ENCODE measurements at regions not wholly inside any gene's neighbourhood (a gene's known extent, or its start where the extent isn't known, plus 50 kb on each side); places are given as distances from the start of the nearest gene placed in this dataset.
"Not testable (repeated sequence)": the region's sequence is repeated elsewhere in the genome, so short reads cannot be mapped to it uniquely, and the experiment has no call there.

DNA sequence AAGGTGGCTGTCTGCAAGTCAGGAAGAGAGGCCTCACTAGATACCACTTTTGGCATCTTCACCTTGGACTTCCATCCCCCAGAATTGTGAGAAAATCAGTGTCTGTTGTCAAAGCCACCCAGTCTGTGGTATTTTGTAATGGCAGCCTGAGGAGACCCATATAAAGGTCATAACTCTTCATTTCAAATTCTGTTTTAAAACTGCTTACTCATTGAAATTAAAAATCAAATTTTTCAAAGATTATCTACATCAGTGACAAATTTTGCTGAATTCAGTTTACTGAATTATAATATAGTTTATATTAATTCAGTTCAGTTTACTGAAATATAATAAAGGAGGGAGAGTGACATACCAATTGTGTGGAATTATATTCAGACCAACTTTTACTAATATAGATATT lies 133.1 kb upstream of the IL15 start:
- no peak for FAIRE-seq

DNA sequence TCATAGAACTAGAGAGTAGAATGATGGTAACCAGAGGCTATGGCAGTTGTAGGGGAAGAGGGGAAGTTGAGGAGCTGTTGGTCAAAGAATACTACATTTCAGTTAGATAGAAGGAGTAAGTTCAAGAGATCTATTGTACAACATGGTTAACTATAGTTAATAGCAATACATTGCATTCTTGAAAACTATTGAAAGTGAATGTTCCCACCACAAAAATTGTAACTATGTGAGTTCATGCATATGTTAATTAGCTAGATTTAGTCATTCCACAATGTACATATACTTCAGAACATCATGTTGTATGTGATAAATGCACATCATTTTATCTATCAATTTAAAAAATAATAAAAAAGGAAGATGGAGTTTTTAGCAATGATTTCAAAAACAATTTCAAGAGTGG lies 125.3 kb upstream of the IL15 start:
- FAIRE-seq (no peak), DNase-seq (ENCODE audit: low spot score in 2 of 2) (no peak)

More for the DNA sequence above, 133.1 kb upstream of the IL15 start:
- no peak for DNase-seq (ENCODE audit: low spot score in 2 of 2)

DNA sequence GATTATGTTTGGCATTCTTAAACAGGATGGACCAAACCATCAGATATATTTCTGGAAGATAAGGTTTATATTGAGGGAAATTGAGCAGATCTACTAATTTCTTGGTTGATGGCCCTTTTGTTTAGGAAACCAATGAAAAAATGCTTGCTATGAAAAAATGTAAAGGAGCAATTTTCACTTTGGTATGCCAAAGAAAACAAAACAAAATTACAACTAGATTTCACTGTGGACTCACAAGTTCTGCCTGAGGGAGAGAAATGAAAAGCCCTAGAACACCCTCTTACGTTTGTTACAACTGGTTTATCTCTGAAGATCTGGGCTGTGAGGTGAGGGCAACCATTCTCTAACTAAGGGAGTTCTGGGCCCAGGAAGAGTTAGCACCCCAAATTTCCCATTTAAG lies 122.5 kb upstream of the IL15 start:
- FAIRE-seq = no peak
- DNase-seq (ENCODE audit: low spot score in 2 of 2) = no peak

DNA sequence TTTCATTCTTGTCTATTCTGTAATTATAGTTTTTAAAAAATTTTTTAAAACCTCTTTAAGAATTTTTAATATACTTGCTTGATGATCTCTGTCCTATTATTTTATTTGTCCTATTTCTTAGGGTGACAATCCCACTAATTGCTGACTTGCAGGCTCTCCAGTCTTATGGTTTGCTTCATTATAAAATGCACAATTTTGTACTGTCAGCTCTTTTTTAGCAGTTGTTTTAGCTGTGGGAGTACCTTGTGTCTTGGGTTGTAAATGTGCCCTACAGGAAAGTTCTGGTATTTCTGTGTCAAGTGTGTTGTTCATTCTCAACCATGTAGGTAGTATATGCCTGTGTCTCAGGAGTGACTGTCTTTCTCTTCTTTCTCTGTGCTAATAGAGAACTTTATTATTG lies 118.2 kb upstream of the IL15 start:
- DNase-seq (ENCODE audit: low spot score in 2 of 2) (no peak), FAIRE-seq (no peak)

DNA sequence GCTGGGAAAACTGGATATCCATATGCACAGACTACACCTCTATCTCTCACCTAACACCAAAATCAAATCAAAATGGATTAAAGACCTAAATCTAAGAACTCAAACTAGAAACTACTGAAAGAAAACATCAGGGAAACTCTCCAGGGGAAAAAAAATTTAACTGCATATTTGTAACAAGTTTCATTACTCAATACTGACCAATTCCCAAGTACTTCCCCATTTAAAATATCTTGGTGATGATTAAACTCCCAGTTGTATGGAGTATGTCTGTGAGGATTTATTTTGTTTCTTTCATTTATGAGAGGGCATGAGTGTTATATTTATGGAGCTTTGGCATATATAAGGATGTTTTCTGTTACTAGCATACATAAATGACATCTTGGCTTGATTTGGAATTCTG lies 112.3 kb upstream of the IL15 start:
- no peak for FAIRE-seq

DNA sequence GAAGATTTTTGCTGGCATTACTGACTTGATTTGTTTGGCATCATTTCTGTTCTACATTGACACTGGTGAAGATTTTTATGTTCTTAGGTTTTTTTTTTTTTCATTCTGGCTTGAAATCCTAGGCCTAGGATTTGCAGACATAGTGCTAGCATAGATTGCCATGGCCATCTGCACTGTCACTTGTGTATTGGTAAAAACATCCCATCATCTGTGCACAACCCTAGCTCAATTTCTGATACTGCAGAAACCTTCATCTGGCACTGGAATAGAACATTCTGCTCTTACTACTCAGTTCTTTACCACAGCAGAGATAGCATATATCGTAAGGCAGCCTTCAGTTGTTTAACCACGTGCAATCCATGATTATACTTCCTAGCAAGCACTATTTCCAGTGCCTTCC lies 111.5 kb upstream of the IL15 start:
- DNase-seq (ENCODE audit: low spot score in 2 of 2) = no peak
- FAIRE-seq = no peak

More for the DNA sequence above, 112.3 kb upstream of the IL15 start:
- DNase-seq (ENCODE audit: low spot score in 2 of 2) = no peak

DNA sequence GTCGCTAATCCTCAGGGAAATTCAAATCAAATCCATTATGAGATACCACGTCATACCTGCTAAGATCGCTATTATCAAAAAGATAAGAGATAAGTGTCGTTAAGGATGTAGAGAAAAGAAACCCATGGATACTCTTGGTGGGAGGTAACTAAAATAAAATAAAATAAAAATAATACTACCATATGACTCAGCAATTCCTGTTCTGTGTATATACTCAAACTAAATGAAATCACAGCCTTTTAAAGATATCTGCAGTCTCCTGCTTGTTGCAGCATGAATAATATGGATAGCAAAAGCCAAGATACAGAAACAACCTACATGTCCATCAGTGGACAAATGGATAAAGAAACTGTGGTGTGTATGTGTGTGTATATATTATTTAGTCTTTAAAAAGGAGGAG lies 105.8 kb upstream of the IL15 start:
- no peak for FAIRE-seq

DNA sequence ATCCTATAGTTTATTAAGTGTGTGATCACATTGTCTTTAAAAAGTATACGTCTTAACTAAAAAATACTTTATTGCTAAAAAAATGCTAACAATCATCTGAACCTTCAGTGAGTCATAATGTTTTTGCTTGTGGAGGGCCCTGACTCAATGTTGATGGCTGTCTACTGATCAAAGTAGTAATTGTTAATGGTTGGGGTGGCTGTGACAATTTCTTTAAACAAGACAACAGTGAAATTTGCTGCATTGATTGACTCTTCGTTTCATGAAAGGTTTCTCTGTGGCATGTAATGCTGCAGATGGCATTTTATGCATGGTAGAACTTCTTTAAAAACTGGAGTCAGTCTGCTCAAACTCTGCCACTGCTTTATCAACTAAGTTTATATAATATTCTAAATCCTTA lies 101.4 kb upstream of the IL15 start:
- FAIRE-seq (no peak), DNase-seq (ENCODE audit: low spot score in 2 of 2) (no peak)

More for the DNA sequence above, 105.8 kb upstream of the IL15 start:
- DNase-seq (ENCODE audit: low spot score in 2 of 2) = no peak

DNA sequence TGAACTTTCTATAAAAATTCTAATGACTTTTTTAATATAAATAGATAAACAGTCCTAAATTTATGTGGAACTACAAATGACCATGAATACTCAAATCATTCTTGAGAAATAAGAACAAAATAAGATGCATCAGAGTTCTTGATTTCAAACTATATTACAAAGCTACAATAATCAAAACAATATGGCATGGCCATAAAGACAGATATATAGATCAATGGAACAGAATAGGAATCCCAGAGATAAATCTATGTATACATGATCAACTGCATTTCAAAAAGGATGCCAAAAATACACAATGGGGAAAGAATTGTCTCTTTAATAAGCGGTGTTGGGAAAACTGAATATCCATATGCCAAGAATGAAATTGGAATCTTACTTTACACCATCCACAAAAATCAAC lies 98.4 kb upstream of the IL15 start:
- FAIRE-seq = no peak
- no peak for DNase-seq (ENCODE audit: low spot score in 2 of 2)

DNA sequence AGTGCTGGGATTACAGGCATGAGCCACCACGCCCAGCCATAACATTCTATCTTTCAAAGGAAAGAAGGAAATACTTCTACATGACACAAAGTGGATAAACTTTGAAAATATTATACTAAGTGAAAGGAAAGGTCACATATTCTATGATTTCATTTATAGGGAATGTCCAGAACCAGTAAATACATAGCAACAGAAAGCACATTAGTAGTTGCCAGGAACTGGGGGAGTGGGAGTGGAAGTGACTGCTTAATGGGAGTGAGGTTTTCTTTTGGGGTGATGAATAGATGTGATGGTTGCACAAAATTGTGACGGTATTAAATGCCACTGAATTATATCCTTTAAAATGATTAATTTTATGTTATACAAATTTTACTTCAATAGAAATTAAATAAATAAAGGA lies 95.7 kb upstream of the IL15 start:
- FAIRE-seq (no peak), DNase-seq (ENCODE audit: low spot score in 2 of 2) (no peak)

DNA sequence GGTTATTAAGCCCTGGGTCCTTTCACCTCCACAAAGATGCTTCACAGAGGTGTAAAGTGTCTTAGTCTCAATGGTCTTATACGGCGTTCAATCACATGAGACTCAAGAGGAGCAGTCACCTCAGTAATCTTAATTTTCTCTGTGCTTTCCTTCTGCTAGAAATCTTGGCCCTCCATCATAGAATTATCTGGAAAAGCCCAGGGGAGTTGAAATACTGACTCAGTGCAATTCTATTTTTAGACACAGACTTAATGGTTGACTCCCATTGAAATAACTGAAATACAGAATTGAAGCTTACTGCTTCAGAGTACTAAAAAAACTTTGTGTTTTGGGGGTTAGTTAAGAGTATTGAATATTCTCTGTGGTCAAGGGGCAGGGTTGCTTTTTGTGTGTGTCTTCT lies 94.5 kb upstream of the IL15 start:
- FAIRE-seq (no peak), DNase-seq (ENCODE audit: low spot score in 2 of 2) (no peak)

DNA sequence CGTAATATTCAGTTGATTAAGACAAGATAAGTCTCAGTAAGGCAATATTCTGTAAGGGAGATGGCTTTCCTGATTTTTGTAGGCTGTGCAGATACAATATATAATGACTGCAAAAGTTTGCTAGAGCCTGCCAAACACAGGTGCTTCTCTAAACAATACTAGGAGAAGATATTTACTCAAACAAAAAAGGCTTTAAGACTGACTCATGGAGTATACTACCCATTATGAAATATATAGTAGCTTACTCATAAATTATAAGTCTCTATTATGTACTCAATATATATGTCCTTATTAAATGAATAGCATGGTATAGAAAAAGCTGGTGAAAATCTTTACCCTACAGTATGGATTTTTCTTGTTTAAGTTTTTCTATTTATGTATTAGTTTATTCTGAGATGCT lies 93.2 kb upstream of the IL15 start:
- FAIRE-seq (no peak), DNase-seq (ENCODE audit: low spot score in 2 of 2) (no peak)

DNA sequence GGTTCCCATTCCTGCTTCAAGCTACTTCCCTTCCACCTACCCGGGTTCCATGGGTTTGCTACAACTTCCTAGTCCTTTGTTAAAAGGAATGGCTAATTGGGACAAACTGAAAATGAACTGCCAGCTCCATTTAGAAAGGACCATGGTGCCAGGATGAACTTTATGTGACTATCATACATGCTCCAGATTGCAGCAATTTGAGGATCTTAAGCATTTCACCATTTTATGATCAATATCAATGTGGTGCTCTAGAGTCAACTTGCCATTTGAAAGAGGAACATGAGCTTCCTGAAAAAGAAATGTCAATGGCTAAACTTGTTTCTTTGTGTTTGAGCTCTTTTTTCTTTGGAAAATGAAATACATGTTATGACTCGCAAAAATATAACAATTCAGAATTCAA lies 92.7 kb upstream of the IL15 start:
- DNase-seq (ENCODE audit: low spot score in 2 of 2) (no peak), FAIRE-seq (no peak)

DNA sequence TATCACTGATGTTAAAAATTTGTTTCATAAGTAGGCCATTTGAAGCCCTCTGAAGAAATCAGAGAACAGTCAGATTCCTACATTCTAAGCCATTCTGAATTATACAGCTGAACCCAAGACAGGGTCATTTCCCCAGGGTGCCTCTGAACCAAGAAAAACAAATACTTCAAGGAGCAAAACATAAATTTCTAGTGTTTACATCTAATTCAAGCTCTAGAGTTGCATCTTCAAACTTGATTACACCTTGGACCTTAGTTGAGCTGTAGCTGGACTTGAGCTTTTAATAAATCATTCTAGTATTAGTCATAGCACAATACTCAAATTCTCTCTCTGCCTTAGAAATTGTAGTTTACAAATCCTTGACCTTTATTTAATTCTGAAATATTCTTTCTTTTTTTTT lies 87.6 kb upstream of the IL15 start:
- DNase-seq (ENCODE audit: low spot score in 2 of 2) (no peak), FAIRE-seq (no peak)

DNA sequence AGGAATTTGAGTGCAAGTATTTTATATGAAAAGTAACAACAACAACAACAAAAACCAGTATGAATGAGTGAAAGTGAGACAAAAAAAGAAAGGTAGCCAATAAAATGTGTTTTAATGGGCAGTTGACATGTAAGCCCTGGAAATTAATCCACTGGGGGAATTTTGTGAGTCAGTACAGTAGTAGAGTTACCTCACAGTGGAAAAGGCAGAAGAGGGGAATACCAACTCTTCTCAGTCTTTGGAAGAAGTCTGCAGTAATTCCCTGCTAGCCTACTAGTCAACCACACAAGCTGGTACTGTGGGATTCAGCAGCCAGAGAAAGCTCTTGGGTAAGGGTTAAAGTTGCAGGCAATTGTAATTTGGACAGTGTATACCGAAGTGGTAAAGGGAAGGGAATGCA lies 76.3 kb upstream of the IL15 start:
- FAIRE-seq (no peak), DNase-seq (ENCODE audit: low spot score in 2 of 2) (no peak)

DNA sequence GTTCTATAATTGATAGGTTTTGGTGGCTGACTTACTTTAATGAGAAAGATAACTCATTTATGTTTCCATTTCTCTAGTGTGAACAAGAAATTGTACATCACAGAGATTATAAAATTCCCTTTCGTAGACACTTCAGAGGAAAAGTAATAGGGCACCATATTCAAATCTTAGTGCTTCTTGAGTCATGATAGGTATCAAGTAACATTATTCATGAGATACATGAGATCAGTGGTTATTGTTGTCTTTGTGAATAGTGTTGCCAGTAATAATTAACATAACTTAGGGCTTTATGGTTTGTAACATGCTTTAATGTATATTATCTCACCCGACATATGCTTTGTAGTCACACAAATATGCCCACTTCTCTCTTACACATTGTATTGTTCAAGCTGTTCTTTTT lies 73.7 kb upstream of the IL15 start:
- FAIRE-seq = no peak
- no peak for DNase-seq (ENCODE audit: low spot score in 2 of 2)

DNA sequence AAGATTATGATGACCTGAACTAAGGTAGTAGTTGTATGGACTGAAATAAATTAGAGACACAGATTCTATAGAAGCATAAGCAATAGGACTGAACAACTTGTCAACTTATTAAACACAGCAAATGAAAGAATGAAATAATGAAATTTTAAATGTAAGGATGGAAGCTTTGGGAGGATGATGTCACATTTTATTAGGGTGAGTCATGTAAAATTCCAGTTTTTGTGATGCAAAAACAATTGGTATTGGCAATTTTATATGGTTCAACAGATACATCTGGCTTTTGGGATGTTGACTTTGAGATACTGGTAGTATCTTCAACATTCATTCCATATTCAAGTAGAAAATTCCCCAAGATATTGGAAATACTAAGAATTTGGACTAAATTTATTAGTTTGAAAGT lies 72.7 kb upstream of the IL15 start:
- FAIRE-seq (no peak), DNase-seq (ENCODE audit: low spot score in 2 of 2) (no peak)

DNA sequence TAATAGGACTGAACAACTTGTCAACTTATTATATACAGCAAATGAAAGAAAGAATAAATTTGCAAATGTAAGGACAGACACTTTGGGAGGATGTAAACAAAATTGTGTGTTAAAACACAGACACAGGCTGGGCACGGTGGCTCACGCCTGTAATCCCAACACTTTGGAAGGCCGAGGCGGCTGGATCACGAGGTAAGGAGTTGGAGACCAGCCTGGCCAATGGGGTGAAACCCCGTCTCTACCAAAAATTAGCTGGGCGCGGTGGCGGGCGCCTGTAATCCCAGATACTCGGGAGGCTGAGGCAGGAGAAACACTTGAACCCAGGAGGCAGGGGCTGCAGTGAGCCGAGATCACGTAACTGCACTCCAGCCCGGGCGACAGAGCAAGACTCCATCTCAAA lies 71.4 kb upstream of the IL15 start:
- not testable (repeated sequence) for FAIRE-seq; DNase-seq (ENCODE audit: low spot score in 2 of 2)

DNA sequence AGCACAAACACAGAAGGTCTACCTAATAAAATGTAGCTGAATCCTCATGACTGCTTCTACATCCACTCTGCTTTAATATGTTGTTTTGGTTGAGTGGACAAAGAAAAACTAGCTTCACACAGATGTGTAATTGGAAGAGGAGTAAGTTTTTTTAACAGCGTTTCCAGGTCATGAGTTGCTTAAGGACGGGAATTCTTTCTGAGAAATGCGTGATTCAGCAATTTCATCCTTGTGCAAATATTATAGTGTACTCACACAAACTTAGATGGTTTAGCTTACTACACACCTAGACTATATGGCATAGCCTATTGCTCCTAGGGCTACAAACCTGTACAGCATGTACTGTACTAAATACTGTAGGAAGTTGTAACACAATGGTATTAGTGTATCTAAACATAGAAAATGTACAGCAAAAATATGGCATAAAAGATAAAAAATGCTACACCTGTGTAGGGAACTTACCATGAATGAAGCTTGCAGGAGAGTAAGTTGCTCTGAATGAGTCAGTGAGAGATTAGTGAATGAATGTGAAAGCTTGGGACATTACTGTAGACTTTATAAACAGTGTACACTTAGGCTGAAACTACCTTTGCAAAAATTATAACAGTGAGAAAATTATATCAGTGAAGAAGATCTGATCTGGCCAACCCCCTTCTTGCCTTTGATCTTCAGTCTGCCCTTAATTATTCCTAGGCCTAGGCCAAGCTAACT lies 70.8 kb upstream of the IL15 start:
- FAIRE-seq (no peak), DNase-seq (ENCODE audit: low spot score in 2 of 2) (no peak)

DNA sequence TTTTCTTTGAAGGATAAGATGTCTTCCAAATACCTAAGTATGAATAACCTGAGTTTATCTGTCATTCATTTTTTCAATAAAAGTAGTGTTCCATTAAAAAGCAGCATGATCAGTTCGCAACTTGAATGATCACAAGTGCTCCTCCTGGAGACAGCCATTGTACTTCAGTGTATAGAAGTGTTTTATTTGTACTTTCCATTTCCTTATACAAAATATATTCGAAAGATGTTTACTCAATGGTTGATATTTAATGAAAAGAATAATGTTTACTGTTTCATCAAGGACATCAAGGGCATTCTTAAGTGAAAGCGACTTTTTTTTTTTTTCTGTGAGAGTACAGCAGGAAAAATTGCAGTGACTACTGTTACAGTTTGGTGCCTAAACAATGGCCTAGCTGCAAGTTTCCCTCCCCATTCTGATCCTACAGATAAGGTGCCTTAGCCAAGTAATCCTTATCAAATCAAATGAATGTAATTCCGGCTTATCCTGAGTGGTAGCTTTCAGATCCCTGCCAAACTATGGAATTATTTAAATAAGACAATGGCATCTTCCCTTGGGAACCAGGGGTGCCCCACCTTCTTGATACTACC lies 69.0 kb upstream of the IL15 start:
- FAIRE-seq (no peak), DNase-seq (ENCODE audit: low spot score in 2 of 2) (no peak)

DNA sequence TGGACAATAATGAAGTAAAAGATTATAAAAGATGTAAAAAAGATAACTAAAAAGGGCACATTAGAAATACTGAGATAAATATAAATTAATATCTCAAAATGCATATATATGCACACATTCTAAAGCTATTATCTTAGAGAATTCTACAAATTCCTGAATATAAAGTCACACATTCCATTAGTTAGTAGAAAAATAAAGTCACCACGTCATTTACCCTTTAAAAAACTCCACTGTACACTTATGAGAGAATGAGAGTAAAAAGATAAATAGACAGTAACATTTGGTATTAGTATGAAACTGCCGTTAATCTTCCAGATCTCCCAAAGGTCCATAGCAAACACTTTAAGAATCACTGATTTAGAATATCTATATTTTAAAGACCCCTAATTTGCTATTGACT lies 67.2 kb upstream of the IL15 start:
- DNase-seq (ENCODE audit: low spot score in 2 of 2) (no peak), FAIRE-seq (no peak)

DNA sequence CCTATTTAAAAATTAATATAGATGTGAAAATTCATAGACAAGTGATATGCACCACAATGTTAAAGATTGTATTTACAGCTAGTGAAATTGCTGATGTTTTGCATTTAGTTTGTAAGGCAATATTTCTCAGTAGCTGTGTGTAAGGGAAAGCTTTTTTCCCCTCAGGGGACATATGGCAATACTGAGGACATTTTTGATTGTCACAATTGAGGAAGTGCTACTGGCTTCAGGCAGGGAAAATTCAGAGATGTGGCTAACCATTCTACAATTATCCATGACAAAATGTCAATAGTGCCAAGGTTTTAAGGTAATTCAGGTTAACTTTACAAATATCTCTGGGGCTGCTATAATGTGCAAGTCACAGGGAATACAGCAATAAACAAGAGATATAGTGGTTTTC lies 66.1 kb upstream of the IL15 start:
- FAIRE-seq = no peak
- DNase-seq (ENCODE audit: low spot score in 2 of 2) = no peak

DNA sequence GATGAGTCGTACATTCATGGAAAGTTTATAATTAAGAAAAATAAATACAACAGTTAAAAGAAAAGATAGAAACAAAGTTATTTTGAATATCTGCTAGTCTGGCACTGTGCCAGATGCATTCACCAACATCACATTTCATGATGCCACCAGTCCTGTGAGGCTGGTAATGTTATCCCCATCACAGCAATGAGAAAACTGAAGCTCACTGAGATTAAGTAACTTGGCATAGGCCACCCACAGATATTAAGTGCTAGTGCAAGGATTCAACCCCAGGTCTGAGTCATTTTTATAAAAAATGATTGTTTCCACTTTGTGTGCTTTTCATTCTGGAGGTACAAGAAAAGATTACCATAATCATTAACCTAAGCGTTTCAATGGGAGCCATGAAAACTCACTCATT lies 65.0 kb upstream of the IL15 start:
- FAIRE-seq (no peak), DNase-seq (ENCODE audit: low spot score in 2 of 2) (no peak)
